ENCODE measurements at regions not wholly inside any gene's neighbourhood (a gene's known extent, or its start where the extent isn't known, plus 50 kb on each side); places are given as distances from the start of the nearest gene placed in this dataset.

DNA sequence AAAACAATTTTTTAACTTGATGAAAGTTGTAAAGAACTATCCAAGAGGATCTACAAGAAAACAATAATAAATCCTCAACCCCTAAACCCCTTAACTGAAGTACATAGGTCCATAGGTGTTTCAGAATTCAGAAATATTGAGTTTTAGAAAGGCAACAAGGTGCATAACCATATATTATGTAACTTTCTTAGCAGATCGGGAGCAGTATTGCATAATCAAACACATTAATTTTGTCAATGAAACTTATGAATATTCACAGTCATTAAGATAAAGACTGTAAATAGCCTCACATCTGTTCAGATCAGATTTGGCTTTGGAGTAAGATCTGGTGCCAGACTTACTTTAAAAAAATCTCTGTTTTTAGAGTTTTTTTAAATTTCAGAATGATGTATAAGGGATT is 647.1 kb upstream of the FLRT2 start:
- Mint-ChIP-seq H3K27me3 (ENCODE audit: insufficient read depth, unreplicated experiment) (no peaks in the 10 kb centered on the region), H3K36me3 (ENCODE audit: insufficient read depth, unreplicated experiment) (no peaks in the 10 kb centered on the region), H3K4me1 (ENCODE audit: low read depth, unreplicated experiment) (no peaks in the 10 kb centered on the region), H3K4me3 (ENCODE audit: unreplicated experiment) (no peak overlapping the region), H3K9me3 (ENCODE audit: unreplicated experiment) (no peaks in the 10 kb centered on the region), H3K27ac (ENCODE audit: unreplicated experiment) (no peak overlapping the region)
- Histone ChIP-seq H3K27me3 (replicated peaks; ENCODE audit: control insufficient read depth, insufficient read depth, low read length) (no peaks in the 10 kb centered on the region), H3K4me1 (no peaks in the 10 kb centered on the region), H3K36me3 (ENCODE audit: control insufficient read depth, insufficient read depth, low read length) (no peaks in the 10 kb centered on the region), H3K4me3 (ENCODE audit: low read depth, low read length) (no peak overlapping the region), H3K9me3 (no peaks in the 10 kb centered on the region)
- intact Hi-C loops (cut with micrococcal nuclease; ENCODE audit: unreplicated experiment): no loop called here
- ChIA-PET POLR2A (no interaction called here), CTCF (no interaction called here)
- TF ChIP-seq, protein P1, sequence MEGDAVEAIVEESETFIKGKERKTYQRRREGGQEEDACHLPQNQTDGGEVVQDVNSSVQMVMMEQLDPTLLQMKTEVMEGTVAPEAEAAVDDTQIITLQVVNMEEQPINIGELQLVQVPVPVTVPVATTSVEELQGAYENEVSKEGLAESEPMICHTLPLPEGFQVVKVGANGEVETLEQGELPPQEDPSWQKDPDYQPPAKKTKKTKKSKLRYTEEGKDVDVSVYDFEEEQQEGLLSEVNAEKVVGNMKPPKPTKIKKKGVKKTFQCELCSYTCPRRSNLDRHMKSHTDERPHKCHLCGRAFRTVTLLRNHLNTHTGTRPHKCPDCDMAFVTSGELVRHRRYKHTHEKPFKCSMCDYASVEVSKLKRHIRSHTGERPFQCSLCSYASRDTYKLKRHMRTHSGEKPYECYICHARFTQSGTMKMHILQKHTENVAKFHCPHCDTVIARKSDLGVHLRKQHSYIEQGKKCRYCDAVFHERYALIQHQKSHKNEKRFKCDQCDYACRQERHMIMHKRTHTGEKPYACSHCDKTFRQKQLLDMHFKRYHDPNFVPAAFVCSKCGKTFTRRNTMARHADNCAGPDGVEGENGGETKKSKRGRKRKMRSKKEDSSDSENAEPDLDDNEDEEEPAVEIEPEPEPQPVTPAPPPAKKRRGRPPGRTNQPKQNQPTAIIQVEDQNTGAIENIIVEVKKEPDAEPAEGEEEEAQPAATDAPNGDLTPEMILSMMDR (IDR thresholded peaks at IDR 0.05; ENCODE audit: insufficient read depth in 1 of 2, low read depth in 1 of 2, low read length in 1 of 2, severe bottlenecking in 1 of 2, unreplicated experiment in 1 of 2): no peak
- no TSS peak for BruUV-seq (replicated peaks)
- DNase-seq: no peak

DNA sequence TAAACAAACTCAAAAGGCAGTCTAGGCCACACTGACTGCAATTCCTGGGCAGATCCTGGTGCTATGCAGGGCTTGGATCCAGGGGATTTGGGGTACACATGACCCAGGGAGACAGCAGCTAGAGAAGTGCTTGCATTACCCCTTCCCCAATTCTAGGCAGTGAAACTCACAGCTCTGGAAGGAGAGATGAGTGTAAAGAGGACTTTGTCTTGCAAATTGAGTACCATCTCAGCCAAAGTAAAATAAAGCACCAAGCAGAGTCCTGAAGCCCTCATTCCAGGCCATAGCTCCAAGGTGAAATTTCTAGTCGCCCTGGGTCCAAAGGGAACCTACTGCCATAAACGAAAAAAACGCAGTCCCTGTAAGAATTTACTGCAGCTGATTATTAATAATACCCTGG is 644.9 kb upstream of the FLRT2 start:
- intact Hi-C loops (cut with micrococcal nuclease; ENCODE audit: unreplicated experiment): no loop called here
- H3K27me3 ChIP-seq (replicated peaks; ENCODE audit: control insufficient read depth, insufficient read depth, low read length): no peaks in the 10 kb centered on the region
- TF ChIP-seq, protein P1 (IDR thresholded peaks at IDR 0.05; ENCODE audit: insufficient read depth in 1 of 2, low read depth in 1 of 2, low read length in 1 of 2, severe bottlenecking in 1 of 2, unreplicated experiment in 1 of 2): no peak
- no peak overlapping the region for H3K4me3 ChIP-seq (ENCODE audit: low read depth, low read length)
- ChIA-PET POLR2A (no interaction called here), CTCF (no interaction called here)
- H3K9me3 Mint-ChIP-seq (ENCODE audit: unreplicated experiment): peaks cover 13% of the 10 kb centered on the region
- BruUV-seq (replicated peaks): no TSS peak
- no peaks in the 10 kb centered on the region for H3K4me1 ChIP-seq
- no peaks in the 10 kb centered on the region for H3K36me3 ChIP-seq (ENCODE audit: control insufficient read depth, insufficient read depth, low read length)
- H3K9me3 ChIP-seq: no peaks in the 10 kb centered on the region; the same call in 1 of the 2 replicates
- no peaks in the 10 kb centered on the region for H3K27me3 Mint-ChIP-seq (ENCODE audit: insufficient read depth, unreplicated experiment)
- no peak overlapping the region for H3K27ac Mint-ChIP-seq (ENCODE audit: unreplicated experiment)
- no peak for DNase-seq
- H3K4me3 Mint-ChIP-seq (ENCODE audit: unreplicated experiment): no peak overlapping the region
- H3K4me1 Mint-ChIP-seq (ENCODE audit: low read depth, unreplicated experiment): peaks cover 8% of the 10 kb centered on the region
- H3K36me3 Mint-ChIP-seq (ENCODE audit: insufficient read depth, unreplicated experiment): no peaks in the 10 kb centered on the region

DNA sequence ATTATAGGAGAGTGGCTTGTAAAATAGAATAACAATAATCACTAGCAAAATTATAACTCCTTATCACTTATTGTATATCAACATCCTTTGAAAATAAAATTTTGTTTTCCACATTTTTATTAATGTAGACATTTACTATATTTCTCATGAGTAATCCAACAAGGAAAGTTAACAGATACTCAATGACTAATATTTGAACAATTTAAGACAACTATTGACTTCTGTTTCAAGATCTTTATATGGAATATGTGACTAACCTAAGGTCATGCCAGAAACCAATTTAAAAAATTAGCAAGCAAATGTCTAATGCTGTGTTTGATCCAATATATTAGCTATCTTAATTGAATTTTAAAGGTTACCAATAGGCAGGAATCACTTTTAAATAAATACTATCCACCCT is 638.5 kb upstream of the FLRT2 start:
- ChIA-PET CTCF (no interaction called here), POLR2A (no interaction called here)
- no peaks in the 10 kb centered on the region; the same call in 1 of the 2 replicates for H3K9me3 ChIP-seq
- no peaks in the 10 kb centered on the region for H3K27me3 Mint-ChIP-seq (ENCODE audit: insufficient read depth, unreplicated experiment)
- H3K9me3 Mint-ChIP-seq (ENCODE audit: unreplicated experiment): peaks cover 13% of the 10 kb centered on the region
- H3K4me3 ChIP-seq (ENCODE audit: low read depth, low read length): no peak overlapping the region
- H3K27ac Mint-ChIP-seq (ENCODE audit: unreplicated experiment): no peak overlapping the region
- TF ChIP-seq, protein P1 (IDR thresholded peaks at IDR 0.05; ENCODE audit: insufficient read depth in 1 of 2, low read depth in 1 of 2, low read length in 1 of 2, severe bottlenecking in 1 of 2, unreplicated experiment in 1 of 2): no peak
- no peak overlapping the region for H3K4me3 Mint-ChIP-seq (ENCODE audit: unreplicated experiment)
- no peak for DNase-seq
- no peaks in the 10 kb centered on the region for H3K36me3 ChIP-seq (ENCODE audit: control insufficient read depth, insufficient read depth, low read length)
- H3K4me1 ChIP-seq: no peaks in the 10 kb centered on the region
- no TSS peak for BruUV-seq (replicated peaks)
- no peaks in the 10 kb centered on the region for H3K36me3 Mint-ChIP-seq (ENCODE audit: insufficient read depth, unreplicated experiment)
- no peaks in the 10 kb centered on the region for H3K27me3 ChIP-seq (replicated peaks; ENCODE audit: control insufficient read depth, insufficient read depth, low read length)
- peaks cover 8% of the 10 kb centered on the region for H3K4me1 Mint-ChIP-seq (ENCODE audit: low read depth, unreplicated experiment)
- intact Hi-C loops (cut with micrococcal nuclease; ENCODE audit: unreplicated experiment): no loop called here

Measured in Caco-2 (cell line).